Epithelial cell of esophagus (primary cell): ENCODE measurements at regions not wholly inside any gene's neighbourhood (a gene's known extent, or its start where the extent isn't known, plus 50 kb on each side); places are given as distances from the start of the nearest gene placed in this dataset.

ENCODE experiments used
- DNase-seq: peaks from one replicate; pipeline ENCODE4 v3.0.0; 2010; ENCODE audit warnings: low read depth
- H3K4me3 ChIP-seq: 2 replicates; pipeline ENCODE4 v1.5.1; 2011; ENCODE audit warnings: mild to moderate bottlenecking, low read length, control low read depth
- CTCF ChIP-seq: IDR thresholded peaks from 2 replicates; pipeline ENCODE4 v1.5.1; 2011; ENCODE audit warnings: low read depth, mild to moderate bottlenecking, low read length, control low read depth, inconsistent platforms; ENCODE audit not compliant: insufficient read depth; ENCODE audit errors: missing control alignments

GRCh38 chr18:67597759-67598158, 81.2 kb upstream of the DSEL start:
- TF ChIP-seq CTCF, result no peak
- no peak overlapping the region for H3K4me3 ChIP-seq

GRCh38 chr18:67596003-67596402, 79.5 kb upstream of the DSEL start:
- no peak for DNase-seq
- H3K4me3 ChIP-seq, result no peak overlapping the region
- TF ChIP-seq CTCF, result no peak

More at GRCh38 chr18:67597759-67598158, 81.2 kb upstream of the DSEL start:
- DNase-seq, result peak; percentile 51

- peak; percentile 22 for DNase-seq
- no peak overlapping the region for H3K4me3 ChIP-seq
- TF ChIP-seq CTCF, result no peak
These were observed 74.1 kb upstream of the DSEL start for GRCh38 chr18:67590571-67591141.

- TF ChIP-seq CTCF, result no peak
- DNase-seq, result peak; percentile 56
- H3K4me3 ChIP-seq, result no peak overlapping the region
These were observed 72.8 kb upstream of the DSEL start for GRCh38 chr18:67589325-67589724.

GRCh38 chr18:67586101-67586500, 69.6 kb upstream of the DSEL start:
- no peak overlapping the region for H3K4me3 ChIP-seq
- no peak for DNase-seq
- TF ChIP-seq CTCF, result no peak

GRCh38 chr18:67583621-67584020, 67.1 kb upstream of the DSEL start:
- TF ChIP-seq CTCF, result no peak
- DNase-seq, result no peak
- no peak overlapping the region for H3K4me3 ChIP-seq

- no peak overlapping the region for H3K4me3 ChIP-seq
- DNase-seq, result no peak
- no peak for TF ChIP-seq CTCF
These were observed 66.0 kb upstream of the DSEL start for GRCh38 chr18:67582488-67582887.
